Stimulated activated naive CD4-positive, alpha-beta T cell (primary cell): ENCODE measurements at regions not wholly inside any gene's neighbourhood (a gene's known extent, or its start where the extent isn't known, plus 50 kb on each side); places are given as distances from the start of the nearest gene placed in this dataset.
A peak's percentile ranks its signal among the peaks of the same experiment; 100 is the strongest.

Source experiments
- DNase-seq, 6 experiments: peaks; one replicate each; lab custom pipeline; 2025; lab: John Stamatoyannopoulos, UW

DNA sequence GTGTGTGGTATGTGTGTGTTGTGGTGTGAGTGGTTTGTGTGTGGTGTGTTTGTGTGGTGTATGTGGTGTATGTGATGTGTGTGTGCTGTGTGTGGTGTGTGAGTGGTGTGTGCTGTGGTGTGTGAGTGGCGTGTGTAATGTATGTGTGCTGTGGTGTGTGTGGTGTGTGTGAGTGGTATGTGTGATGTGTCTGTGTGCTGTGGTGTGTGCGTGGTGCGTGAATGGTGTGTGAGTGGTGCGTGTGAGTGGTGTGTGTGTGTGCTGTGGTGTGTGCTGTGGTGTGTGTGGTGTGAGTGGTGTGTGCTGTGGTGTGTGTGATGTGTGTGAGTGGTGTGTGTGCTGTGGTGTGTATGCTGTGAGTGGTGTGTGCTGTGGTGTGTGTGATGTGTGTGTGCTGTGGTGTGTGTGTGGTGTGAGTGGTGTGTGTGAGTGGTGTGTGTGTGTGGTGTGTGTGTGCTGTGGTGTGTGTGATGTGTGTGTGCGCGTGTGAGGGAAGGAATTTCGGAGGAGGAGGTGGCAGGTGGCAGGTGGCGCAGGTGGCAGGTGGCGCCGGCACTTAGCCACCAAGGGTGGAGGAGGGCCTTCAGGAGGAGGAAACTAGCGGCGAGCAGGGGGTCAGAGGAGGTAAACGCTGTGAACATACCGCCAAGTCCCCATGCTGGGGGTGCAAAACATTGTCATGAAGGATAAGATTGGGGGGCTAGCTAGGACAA, 191.8 kb downstream of the MELK start:
- no peak for DNase-seq

DNA sequence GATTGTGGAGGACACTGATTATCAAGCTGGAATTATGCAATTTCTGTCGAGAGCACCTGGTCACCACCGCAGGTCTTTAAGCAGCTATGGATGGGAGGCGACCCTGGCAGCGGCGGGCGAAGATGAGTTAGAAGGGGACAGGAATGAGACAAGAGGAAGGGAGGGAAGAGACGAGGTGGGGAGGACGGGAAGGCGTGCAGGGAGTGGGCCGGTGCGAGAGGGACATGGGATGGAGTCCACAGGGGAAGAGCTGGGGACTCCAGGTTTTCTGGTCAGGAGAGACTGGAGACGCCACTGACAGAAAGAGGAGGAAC, 192.3 kb downstream of the MELK start:
- no peak for DNase-seq

DNA sequence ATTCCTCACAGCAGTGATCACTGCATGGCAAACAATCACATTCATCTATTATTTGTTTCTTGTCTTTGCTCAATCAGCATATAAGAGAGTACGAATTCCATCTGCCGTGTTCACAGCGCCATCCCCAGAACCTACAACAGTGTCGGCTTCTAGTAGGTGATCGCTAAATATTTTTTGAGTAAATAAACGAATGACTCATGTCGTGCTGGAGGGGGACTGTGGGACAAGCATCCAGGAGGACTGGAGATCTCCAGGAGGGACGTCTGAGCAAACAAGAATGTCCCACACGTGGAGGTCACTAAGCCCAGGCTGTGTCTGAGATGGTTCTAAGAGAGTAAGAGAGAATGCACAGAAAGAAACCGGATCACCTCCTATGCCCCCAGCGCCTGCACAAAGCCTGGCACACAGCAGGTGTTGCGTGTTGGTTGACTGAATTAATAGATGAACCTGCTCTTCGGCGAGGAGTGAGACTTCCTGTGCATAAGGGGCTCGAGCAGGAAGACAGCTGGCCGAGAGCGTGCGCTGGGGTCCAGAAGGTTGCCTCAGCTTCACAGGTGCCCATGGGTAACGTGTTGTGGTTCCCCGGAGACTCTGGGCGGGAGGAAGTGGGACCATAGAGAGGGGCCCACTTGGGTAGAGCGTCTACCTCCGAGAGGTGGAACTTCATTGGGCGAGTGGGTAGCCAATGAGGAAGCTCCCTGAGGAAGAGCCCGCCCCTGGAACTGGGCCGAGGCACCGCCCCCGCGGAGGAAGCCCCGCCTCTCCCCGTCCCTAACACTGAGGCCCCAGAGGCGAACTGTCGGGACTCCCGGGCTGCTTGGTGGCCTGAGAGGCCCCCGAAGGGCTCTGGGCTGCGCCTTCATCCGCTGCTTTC, 193.0 kb downstream of the MELK start:
- peak; percentile 80 to 93 (median 87) for DNase-seq

DNA sequence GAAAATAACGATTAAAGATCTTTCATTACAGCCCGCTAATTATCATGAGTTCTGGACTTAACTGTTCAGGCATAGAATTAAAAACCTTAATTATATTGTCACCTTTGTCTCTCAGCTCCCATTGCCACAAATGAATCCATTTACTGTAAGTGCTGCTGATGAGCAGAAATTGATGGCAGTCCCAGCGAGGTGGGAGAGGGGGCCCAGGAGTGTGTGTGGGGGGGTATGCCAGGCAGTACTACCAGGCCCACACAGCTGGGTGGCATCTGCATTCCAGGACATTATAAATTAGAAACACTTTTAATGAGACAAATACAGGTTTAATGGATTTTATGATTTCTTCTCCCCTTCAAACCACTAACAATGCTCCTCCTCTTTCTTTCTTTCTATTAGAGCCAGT, 196.0 kb downstream of the MELK start:
- DNase-seq = no peak

DNA sequence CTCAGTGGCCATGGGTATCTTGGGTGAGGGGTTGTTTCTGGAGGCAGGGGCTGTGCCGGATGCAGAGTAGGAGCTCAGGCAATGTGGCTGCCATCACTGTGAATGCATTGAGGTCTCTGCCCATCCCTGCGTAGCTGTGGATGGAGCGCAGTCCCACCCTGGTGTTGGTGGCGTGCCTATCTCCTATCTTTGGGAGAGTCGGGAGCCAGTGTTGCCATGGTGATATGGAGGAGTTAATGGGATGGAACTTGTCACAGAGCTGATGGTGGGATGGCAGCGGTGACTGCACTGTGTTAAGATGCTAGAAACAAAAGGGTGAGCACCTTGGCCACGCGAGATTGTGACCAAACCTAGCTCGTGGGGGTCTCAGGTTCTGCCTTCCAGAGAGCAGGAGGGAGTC, 197.3 kb downstream of the MELK start:
- DNase-seq = no peak

DNA sequence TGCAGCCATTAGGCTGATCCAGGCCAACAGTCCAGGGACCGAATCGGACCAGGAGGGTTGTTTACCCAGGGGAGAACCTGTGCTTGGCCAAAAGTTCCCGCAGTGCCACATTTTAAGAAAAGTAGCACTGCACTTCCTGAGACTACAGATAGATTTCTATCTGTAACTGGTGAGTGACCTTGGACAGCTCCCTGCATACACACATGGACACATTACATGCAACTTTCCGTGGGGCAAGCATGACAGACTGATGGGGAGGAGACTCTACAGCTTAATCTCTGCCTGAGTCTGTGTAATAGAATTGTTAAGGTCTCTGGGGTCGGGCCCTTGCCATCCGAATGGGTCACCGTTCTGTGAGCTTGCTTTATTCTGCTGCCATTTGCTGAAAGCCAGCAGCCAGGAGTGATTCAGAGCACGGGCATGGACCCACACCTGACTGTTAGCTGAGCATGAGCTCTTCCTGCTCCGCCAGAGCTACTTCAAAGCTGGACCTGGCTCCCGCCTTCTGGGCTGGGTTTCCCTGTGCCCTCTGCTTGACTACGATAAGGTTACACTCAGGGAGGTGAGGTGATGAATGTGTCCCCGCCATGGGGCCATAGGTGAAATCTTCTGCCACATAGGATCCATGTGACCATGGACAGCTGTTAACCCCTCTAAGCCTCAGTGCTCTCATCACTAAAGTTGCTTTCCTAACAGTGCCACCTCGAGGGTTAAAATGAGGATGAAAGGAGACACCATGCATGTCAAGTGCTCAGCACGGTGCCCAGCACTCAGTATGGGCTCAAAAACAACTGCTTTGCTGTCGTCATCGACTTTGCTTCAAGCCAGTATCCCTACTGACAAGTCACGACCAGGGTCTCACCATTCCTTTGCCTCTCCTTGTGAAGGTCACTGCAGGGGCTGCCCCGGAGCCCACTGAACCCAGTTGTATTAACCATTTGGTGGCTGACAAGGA, 200.0 kb downstream of the MELK start:
- DNase-seq = peak in 1 of 6 experiments; percentile 7

DNA sequence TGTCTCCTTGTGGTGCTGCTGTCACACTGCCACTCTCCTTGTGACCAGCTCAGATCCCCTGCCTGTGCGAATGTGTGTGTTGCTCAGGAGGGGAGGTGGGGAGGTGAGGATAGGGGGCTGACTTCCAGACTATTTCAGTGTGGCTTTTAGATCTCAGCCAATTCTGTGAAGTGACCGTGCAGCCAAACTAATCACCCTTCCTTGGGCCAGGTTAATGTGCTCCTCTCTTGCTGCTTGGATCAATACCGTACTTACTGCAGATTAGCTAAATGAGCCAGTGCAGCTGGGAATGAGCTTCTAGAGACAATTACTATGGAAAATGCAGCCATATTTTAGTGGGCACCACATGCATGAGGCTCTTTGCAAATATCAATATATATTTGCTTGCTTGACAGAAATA, 206.0 kb downstream of the MELK start:
- DNase-seq = no peak

DNA sequence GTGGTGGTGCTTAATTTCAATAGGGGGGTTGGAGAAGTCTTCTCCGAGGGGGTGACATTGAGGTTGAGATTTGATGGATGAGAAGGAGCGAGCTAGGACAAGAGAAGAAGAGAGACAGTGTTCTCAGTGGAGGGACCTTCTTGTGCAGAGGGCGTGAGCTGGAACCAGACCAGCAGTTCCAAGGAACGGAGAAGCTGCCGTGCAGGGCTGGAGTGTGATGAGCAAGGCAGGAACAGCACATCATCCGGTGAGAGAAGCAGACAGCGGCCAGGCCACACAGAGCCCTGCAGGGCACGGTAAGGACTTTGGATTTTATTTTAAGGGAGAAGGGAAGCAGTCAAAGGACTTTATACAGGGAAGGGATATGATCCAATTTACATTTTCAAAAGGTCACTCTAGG, 206.9 kb downstream of the MELK start:
- no peak for DNase-seq

DNA sequence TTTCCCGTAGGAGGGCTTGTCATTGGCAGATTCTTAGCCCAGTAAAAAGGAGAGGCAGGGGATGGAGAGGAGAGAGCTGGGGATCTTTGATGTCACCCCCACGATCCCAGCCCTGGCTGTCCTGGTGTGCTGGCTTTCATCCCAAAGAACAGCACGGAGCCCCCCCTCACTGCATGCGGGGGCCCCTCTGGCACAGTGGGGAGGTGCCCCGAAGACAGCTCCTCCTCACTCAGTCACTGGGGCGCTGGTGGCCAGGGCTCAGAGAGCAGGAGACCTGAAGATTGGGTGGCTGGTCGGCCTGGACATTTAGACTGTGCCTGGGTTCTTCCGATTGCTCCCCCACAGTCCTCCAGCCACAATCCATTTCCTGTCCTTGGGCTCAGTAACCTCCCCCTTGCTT, 207.5 kb downstream of the MELK start:
- DNase-seq = no peak

DNA sequence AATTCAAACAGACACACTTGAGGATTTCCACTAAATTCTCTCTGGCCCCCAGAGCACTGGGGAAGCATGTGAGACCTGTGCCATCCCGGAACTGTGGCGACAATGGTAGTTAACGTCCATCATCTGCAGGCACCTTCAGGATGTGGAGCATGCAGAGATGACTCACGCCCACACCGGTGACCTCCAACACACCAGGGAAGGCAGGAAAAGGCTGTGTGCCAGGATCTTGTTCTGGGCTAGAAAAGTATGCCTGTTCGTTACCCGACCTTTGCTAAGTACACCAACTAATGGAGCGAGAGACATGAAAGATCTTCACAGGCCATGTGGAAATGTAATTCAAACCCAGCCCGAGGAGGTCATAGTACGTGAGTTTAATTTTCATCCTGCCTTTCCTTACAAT, 208.8 kb downstream of the MELK start:
- DNase-seq = no peak
